Panc1 (cell line): ENCODE measurements at regions not wholly inside any gene's neighbourhood (a gene's known extent, or its start where the extent isn't known, plus 50 kb on each side); places are given as distances from the start of the nearest gene placed in this dataset.

Experiments
- ATAC-seq: fragments of 200-7000 bp; cut with Tn5 transposase; 2 replicates; pipeline ENCODE4 v1.9.1; 2020; ENCODE audit warnings: mild to moderate bottlenecking, moderate library complexity
- BruUV-seq: library from RNA; stranded (reverse); fragments of 400-500 nt; replicated peaks from 2 replicates; lab custom pipeline; 2021; lab: Mats Ljungman, UMichigan
- CTCF ChIA-PET: fragments of 300-600 bp; sonication (Branson Sonifier 250); formaldehyde crosslinking; loops from one replicate; lab custom pipeline; 2022; ENCODE audit warnings: antibody characterized with exemption; lab: Charles Lee
- POLR2A ChIA-PET: fragments of 300-600 bp; sonication (Branson Sonifier 250); formaldehyde crosslinking; loops from one replicate; lab custom pipeline; 2022; ENCODE audit warnings: antibody characterized with exemption; lab: Charles Lee
- DNase-seq: peaks from one replicate; pipeline ENCODE4 v3.0.0-alpha.2; 2010; ENCODE audit warnings: low read depth, low spot score
- H3K27ac ChIP-seq: 2 replicates; pipeline ENCODE4 v1.5.1; 2011; ENCODE audit warnings: mild to moderate bottlenecking, low read length, inconsistent platforms
- H3K27me3 ChIP-seq: fragments of 200-500 bp; sonication (Bioruptor generic); 2 replicates; pipeline ENCODE4 v1.6.0; 2014; ENCODE audit warnings: low read length, inconsistent platforms; ENCODE audit not compliant: control insufficient read depth, insufficient read depth
- H3K36me3 ChIP-seq: fragments of 200-500 bp; sonication (Bioruptor generic); 2 replicates; pipeline ENCODE4 v1.5.1; 2014; ENCODE audit warnings: inconsistent platforms, mild to moderate bottlenecking, low read length, moderate library complexity; ENCODE audit not compliant: control insufficient read depth, insufficient read depth
- H3K4me1 ChIP-seq: 2 replicates; pipeline ENCODE4 v1.5.1; 2011; ENCODE audit warnings: inconsistent platforms, mild to moderate bottlenecking, low read length, moderate library complexity; ENCODE audit not compliant: control insufficient read depth, insufficient read depth
- H3K4me3 ChIP-seq, 2 experiments: 2 replicates each; pipeline ENCODE4 v1.5.1; 2011 to 2012; ENCODE audit warnings: low read depth in 2 of 2, low read length in 2 of 2, mild to moderate bottlenecking in 2 of 2, inconsistent platforms in 1 of 2, moderate library complexity in 1 of 2
- H3K9me3 ChIP-seq: fragments of 200-500 bp; sonication (Bioruptor generic); 2 replicates; pipeline ENCODE4 v1.5.1; 2014; ENCODE audit warnings: low read depth, mild to moderate bottlenecking, inconsistent platforms, low read length, moderate library complexity; ENCODE audit not compliant: control insufficient read depth, insufficient read depth
- POLR2AphosphoS5 ChIP-seq: IDR thresholded peaks from 2 replicates; pipeline ENCODE4 v1.6.1; 2012; ENCODE audit warnings: mild to moderate bottlenecking, low read depth, low read length, moderate library complexity
- SIN3A ChIP-seq: IDR thresholded peaks from 2 replicates; pipeline ENCODE4 v1.6.1; 2012; ENCODE audit warnings: low read depth, mild to moderate bottlenecking, low read length, moderate library complexity, borderline replicate concordance; ENCODE audit not compliant: insufficient read depth
- TCF7L2 ChIP-seq: IDR thresholded peaks from 2 replicates; pipeline ENCODE4 v1.6.1; 2011; ENCODE audit warnings: mild to moderate bottlenecking, low read depth, low read length, inconsistent platforms
- in situ Hi-C: cut with HindIII; loops from 2 replicates; pipeline ENCODE4 v1.10.0; 2016; ENCODE audit warnings: low sequenced_read_pairs, low pct_unique_long_range_greater_than_20kb
- intact Hi-C: fragments of 100-400 bp; cut with micrococcal nuclease; formaldehyde crosslinking; loops from one replicate; pipeline ENCODE4 v1.10.0; 2022; ENCODE audit not compliant: unreplicated experiment
- TF ChIP-seq, protein P1 (sequence below), 2 experiments: IDR thresholded peaks; 2 replicates each; pipeline ENCODE4 v1.6.1; 2011 to 2012; ENCODE audit warnings: low read depth in 2 of 2, control low read depth in 1 of 2, low read length in 1 of 2, mild to moderate bottlenecking in 1 of 2, moderate library complexity in 1 of 2; ENCODE audit not compliant: insufficient read depth in 1 of 2
- TF ChIP-seq, protein P2 (sequence below): fragments of 450-650 bp; IDR thresholded peaks from 2 replicates; pipeline ENCODE4 v1.5.1; 2017; ENCODE audit warnings: mild to moderate bottlenecking

DNA sequence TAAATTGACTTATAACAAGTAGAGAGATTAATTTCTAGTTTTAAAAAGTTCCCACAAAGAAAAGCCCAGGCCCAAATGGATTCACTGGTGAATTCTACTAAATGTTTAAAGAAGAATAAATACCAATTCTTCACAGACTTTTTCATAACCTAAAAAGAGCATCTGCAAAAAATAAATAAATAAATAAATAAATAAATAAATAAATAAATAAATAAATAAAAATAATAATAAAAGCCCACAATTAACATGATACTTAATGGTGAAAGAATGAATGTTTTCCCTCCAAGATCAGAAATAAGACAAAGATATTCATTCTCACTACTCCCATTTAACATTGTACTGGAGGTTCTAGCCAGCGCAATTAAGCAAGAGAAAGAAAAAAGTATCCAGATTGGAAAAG, 97.6 kb upstream of the KAZN start:
- intact Hi-C loops = no loop called here
- CTCF ChIA-PET = no interaction called here
- POLR2A ChIA-PET = no interaction called here

GRCh38 chr1:14504517-14504916, 94.0 kb upstream of the KAZN start:
- in situ Hi-C loops (no loop called here), intact Hi-C loops (no loop called here)
- no TSS peak for BruUV-seq
- no peaks in the 10 kb centered on the region for H3K4me1 ChIP-seq
- H3K4me3 ChIP-seq = no peak overlapping the region
- TF ChIP-seq, protein P1, sequence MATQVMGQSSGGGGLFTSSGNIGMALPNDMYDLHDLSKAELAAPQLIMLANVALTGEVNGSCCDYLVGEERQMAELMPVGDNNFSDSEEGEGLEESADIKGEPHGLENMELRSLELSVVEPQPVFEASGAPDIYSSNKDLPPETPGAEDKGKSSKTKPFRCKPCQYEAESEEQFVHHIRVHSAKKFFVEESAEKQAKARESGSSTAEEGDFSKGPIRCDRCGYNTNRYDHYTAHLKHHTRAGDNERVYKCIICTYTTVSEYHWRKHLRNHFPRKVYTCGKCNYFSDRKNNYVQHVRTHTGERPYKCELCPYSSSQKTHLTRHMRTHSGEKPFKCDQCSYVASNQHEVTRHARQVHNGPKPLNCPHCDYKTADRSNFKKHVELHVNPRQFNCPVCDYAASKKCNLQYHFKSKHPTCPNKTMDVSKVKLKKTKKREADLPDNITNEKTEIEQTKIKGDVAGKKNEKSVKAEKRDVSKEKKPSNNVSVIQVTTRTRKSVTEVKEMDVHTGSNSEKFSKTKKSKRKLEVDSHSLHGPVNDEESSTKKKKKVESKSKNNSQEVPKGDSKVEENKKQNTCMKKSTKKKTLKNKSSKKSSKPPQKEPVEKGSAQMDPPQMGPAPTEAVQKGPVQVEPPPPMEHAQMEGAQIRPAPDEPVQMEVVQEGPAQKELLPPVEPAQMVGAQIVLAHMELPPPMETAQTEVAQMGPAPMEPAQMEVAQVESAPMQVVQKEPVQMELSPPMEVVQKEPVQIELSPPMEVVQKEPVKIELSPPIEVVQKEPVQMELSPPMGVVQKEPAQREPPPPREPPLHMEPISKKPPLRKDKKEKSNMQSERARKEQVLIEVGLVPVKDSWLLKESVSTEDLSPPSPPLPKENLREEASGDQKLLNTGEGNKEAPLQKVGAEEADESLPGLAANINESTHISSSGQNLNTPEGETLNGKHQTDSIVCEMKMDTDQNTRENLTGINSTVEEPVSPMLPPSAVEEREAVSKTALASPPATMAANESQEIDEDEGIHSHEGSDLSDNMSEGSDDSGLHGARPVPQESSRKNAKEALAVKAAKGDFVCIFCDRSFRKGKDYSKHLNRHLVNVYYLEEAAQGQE (IDR thresholded peaks at IDR 0.05; ENCODE audit: insufficient read depth in 1 of 2, low read depth in 2 of 2, low read length in 1 of 2) = no peak
- TF ChIP-seq TCF7L2 (no peak), SIN3A (no peak), POLR2AphosphoS5 (no peak)
- TF ChIP-seq, protein P2, sequence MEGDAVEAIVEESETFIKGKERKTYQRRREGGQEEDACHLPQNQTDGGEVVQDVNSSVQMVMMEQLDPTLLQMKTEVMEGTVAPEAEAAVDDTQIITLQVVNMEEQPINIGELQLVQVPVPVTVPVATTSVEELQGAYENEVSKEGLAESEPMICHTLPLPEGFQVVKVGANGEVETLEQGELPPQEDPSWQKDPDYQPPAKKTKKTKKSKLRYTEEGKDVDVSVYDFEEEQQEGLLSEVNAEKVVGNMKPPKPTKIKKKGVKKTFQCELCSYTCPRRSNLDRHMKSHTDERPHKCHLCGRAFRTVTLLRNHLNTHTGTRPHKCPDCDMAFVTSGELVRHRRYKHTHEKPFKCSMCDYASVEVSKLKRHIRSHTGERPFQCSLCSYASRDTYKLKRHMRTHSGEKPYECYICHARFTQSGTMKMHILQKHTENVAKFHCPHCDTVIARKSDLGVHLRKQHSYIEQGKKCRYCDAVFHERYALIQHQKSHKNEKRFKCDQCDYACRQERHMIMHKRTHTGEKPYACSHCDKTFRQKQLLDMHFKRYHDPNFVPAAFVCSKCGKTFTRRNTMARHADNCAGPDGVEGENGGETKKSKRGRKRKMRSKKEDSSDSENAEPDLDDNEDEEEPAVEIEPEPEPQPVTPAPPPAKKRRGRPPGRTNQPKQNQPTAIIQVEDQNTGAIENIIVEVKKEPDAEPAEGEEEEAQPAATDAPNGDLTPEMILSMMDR = no peak
- ATAC-seq (no peak), DNase-seq (no peak)
- peaks cover 3% of the 10 kb centered on the region; the same call in 1 of the 2 replicates for H3K27me3 ChIP-seq
- CTCF ChIA-PET = interaction anchor here (0.8 kb wide), 1 partner anchor 300 kb away, joined by 3 read pairs; no protein-coding TSS in a partner anchor
- no peak overlapping the region for H3K27ac ChIP-seq
- no peaks in the 10 kb centered on the region for H3K9me3 ChIP-seq
- POLR2A ChIA-PET = no interaction called here
- no peaks in the 10 kb centered on the region for H3K36me3 ChIP-seq

More for the DNA sequence above, 97.6 kb upstream of the KAZN start:
- H3K27ac ChIP-seq = no peak overlapping the region
- no TSS peak for BruUV-seq
- no peaks in the 10 kb centered on the region for H3K36me3 ChIP-seq
- ATAC-seq (no peak), DNase-seq (no peak)
- H3K27me3 ChIP-seq = peaks cover 3% of the 10 kb centered on the region; the same call in 1 of the 2 replicates
- H3K9me3 ChIP-seq = no peaks in the 10 kb centered on the region
- H3K4me3 ChIP-seq = no peak overlapping the region
- H3K4me1 ChIP-seq = no peaks in the 10 kb centered on the region
- in situ Hi-C loops = no loop called here
- TF ChIP-seq, protein P1 (IDR thresholded peaks at IDR 0.05; ENCODE audit: insufficient read depth in 1 of 2, low read depth in 2 of 2, low read length in 1 of 2) = no peak
- no peak for TF ChIP-seq TCF7L2
- no peak for TF ChIP-seq SIN3A
- no peak for TF ChIP-seq POLR2AphosphoS5
- TF ChIP-seq, protein P2 = no peak
